RCC 7860 (cell line): ENCODE measurements at regions not wholly inside any gene's neighbourhood (a gene's known extent, or its start where the extent isn't known, plus 50 kb on each side); places are given as distances from the start of the nearest gene placed in this dataset.

Source experiments
- DNase-seq: peaks from one replicate; pipeline ENCODE4 v3.0.0-alpha.2; 2015; ENCODE audit warnings: low spot score
- FAIRE-seq: peaks from 2 replicates; lab custom pipeline; 2012; peaks lifted over from hg19 to GRCh38; lab: Jason Lieb, UNC

GRCh38 chr9:687034-687785 lies 154.3 kb upstream of the DMRT1 start:
- FAIRE-seq, result no peak
- no peak for DNase-seq

- FAIRE-seq, result no peak
- DNase-seq, result no peak
Observed at GRCh38 chr9:687994-688393, 153.5 kb upstream of the DMRT1 start.

- no peak for DNase-seq
- no peak for FAIRE-seq
Observed at GRCh38 chr9:690517-691111, 150.9 kb upstream of the DMRT1 start.

GRCh38 chr9:691825-692400 lies 149.6 kb upstream of the DMRT1 start:
- FAIRE-seq (no peak), DNase-seq (no peak)

DNA sequence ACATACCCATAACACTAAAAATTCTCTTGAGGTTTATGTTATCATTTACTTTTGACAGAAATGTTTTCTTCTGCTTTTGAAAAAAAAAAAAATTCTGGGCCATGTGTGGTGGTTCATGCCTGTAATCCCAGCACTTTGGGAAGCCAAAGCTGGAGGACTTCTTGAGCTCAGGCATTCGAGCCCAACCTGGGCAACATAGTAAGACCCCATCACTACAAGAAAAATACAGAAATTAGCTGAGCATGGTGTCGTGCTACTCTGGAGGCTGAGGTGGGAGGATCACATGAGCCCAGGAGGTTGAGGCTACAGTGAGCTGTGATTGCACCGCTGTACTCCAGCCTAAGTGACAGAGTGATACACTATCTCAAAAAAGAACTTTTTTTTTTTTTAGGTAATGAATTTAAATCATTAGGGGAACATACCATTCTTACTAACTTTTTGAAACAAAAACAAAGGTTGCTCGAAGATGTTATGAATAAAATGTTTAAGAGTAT lies 148.8 kb upstream of the DMRT1 start:
- FAIRE-seq, result no peak
- no peak for DNase-seq

- DNase-seq (no peak), FAIRE-seq (no peak)
Observed at GRCh38 chr9:693201-694091, 148.1 kb upstream of the DMRT1 start.

- DNase-seq (no peak), FAIRE-seq (no peak)
Observed at GRCh38 chr9:694092-694402, 147.4 kb upstream of the DMRT1 start.

DNA sequence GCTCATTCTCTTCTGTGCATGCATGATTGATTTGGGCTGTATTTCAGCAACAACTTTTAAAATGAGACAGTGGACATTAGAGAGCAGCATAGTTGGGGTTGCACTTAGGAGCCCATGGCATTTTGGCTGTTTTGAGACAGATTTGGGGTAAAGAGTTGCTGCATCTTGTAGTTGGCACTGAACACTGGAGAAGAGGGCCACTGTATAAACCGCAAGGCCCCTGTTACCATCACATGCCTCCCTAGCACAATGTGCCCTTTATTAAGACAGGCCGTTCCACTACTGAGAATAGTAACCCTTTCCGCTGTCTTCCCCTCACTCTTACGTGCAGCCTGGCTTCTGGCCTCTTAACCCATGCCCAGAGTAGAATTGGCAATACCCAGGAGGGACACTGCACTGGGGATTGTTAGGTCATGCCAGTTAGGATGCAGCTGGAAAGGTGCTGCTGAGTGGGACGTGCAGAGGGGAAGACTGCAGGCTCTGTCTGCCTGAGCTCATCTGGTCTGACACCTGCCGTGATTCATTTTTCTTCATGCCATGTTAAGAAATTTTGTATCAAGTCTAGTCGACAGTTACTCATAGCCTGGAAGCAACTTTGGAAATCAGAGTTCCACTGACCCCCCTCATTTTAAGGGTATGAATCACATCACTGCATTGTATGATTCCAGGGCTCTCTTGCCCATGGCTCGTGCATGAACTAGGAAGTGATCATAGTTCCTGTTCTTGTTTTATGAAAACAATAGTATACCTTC lies 146.9 kb upstream of the DMRT1 start:
- DNase-seq (peak; percentile 88), FAIRE-seq (peak; percentile 83)

DNA sequence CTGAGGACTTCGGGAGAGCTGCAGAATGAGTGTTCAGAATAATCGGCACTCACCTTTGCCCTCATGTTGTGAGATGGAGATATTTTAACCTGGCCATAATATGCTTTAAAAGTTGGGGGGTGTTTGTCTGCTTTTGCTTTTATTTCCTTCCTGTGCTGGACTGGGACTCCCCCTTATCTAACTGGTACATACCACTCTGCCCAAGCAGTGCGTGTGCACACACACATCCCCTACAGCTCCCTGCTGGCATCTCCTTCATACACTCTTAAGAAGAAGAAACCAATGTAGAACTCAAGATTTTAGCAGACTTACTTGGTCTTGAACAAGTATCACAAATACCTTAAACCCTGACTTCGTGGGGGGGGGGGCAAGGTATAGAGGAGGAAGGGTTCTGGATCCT lies 146.2 kb upstream of the DMRT1 start:
- no peak for DNase-seq
- no peak for FAIRE-seq

- peak; percentile 57 for DNase-seq
- peak; percentile 80 for FAIRE-seq
Observed at GRCh38 chr9:696332-697323, 144.9 kb upstream of the DMRT1 start.

DNA sequence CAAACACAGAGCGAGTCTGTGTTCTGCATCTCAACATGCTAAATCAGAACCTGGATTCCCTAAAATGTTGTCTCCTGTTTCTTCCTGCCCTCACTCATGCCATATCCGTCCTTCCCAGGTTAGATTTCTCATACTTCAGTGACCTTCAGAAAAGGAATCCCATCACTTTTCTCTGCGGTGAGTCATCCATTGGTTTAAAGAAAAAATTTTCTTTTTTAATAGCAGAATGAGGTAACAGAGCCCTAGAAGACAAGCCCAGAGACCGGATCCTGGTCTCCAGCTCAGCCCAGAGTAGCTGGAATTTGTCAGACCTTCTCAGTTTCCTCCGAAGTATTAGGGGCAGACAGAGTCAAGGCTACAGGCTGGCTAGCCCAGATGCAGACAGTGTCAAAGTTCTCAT lies 143.2 kb upstream of the DMRT1 start:
- FAIRE-seq, result peak; percentile 82
- DNase-seq, result peak; percentile 62

- DNase-seq (no peak), FAIRE-seq (no peak)
Observed at GRCh38 chr9:698954-699353, 142.5 kb upstream of the DMRT1 start.

GRCh38 chr9:699396-699795 lies 142.1 kb upstream of the DMRT1 start:
- DNase-seq (no peak), FAIRE-seq (no peak)

GRCh38 chr9:700365-701282 lies 140.9 kb upstream of the DMRT1 start:
- no peak for DNase-seq
- FAIRE-seq, result no peak

DNA sequence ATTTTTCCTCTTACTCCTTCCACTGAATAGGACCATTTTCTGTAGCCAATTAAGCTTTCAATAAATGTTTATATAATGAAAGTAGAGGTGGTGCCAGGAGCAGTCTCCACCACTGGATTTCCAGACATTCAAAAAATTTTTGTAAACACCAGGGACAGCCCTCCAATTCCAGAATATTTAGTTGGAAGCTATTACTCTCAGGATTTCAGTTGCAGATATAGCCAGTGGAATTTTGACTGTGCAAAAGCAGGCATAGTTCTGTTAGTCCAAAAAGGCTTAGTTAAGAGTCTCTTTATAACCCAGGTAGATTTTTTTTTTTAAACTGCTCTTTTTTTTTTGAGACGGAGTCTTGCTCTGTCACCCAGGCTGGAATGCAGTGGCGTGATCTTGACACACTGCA lies 138.1 kb upstream of the DMRT1 start:
- DNase-seq (no peak), FAIRE-seq (no peak)

- FAIRE-seq, result peak; percentile 60
- no peak for DNase-seq
Observed at GRCh38 chr9:706073-706472, 135.4 kb upstream of the DMRT1 start.

DNA sequence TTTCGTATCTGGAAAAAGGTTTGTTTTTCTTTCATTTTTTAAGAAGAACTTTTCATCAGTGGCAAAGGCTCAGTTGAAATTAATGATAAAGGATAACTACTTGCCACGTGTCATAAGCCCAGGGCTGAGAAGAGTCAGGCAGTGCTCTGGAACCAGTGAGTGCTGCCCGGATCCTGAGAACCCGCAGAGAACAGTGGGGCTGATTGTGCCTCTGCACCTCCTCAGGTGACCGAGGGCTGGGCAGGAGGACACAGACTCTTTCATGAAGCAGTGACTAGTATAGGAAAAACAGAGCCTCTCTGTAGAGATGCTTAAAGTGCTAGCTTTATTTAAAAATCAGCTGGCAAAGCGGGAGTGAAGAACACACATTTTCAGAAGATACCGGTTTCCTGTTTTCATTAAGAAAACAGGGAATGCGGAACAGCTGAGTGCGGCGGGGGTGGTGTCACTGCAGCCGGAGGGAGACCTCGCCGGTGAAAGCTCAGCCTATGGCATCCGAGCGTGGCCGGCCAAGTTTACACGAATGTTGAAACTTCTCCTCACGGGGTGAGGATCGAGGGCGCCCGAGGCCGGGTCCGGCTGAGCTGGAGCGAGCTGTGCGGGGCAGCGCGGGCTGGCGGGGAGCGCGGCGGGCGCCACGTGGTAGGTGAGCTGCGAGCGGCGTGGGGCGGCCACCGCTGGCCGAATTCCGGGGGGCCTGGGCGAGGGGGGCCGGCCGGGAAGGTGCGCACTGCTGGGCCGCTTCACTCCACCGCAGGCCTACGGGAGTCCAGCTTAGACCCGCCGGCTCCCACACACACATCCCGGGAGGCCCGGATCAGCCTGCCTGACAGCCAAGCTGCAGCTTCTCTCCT lies 134.7 kb upstream of the DMRT1 start:
- DNase-seq (peak; percentile 45), FAIRE-seq (no peak)

GRCh38 chr9:708182-708550 lies 133.3 kb upstream of the DMRT1 start:
- DNase-seq (peak; percentile 4), FAIRE-seq (no peak)
